ENCODE measurements at regions not wholly inside any gene's neighbourhood (a gene's known extent, or its start where the extent isn't known, plus 50 kb on each side); places are given as distances from the start of the nearest gene placed in this dataset.

GRCh38 chr13:40075281-40075680 lies 419.8 kb downstream of the COG6 start:
- DNase-seq (ENCODE audit: low read depth in 2 of 2), result no peak

GRCh38 chr13:40076765-40077362 lies 421.4 kb downstream of the COG6 start:
- DNase-seq (ENCODE audit: low read depth in 2 of 2), result no peak

- DNase-seq (ENCODE audit: low read depth in 2 of 2), result no peak
These were observed 422.1 kb downstream of the COG6 start for GRCh38 chr13:40077396-40078027.

- no peak for DNase-seq (ENCODE audit: low read depth in 2 of 2)
These were observed 424.3 kb downstream of the COG6 start for GRCh38 chr13:40079721-40080120.

GRCh38 chr13:40080676-40081075 lies 425.2 kb downstream of the COG6 start:
- no peak for DNase-seq (ENCODE audit: low read depth in 2 of 2)

GRCh38 chr13:40082639-40083038 lies 427.2 kb downstream of the COG6 start:
- no peak for DNase-seq (ENCODE audit: low read depth in 2 of 2)

- DNase-seq (ENCODE audit: low read depth in 2 of 2), result no peak
These were observed 428.4 kb downstream of the COG6 start for GRCh38 chr13:40083841-40084240.

- DNase-seq (ENCODE audit: low read depth in 2 of 2), result no peak
These were observed 429.5 kb downstream of the COG6 start for GRCh38 chr13:40084934-40085333.

- no peak for DNase-seq (ENCODE audit: low read depth in 2 of 2)
These were observed 431.9 kb downstream of the COG6 start for GRCh38 chr13:40087091-40088002.

GRCh38 chr13:40094056-40094455 lies 438.6 kb downstream of the COG6 start:
- no peak for DNase-seq (ENCODE audit: low read depth in 2 of 2)

GRCh38 chr13:40095695-40096356 lies 440.4 kb downstream of the COG6 start:
- no peak for DNase-seq (ENCODE audit: low read depth in 2 of 2)

- peak in 1 of 2 donors; percentile 5 for DNase-seq (ENCODE audit: low read depth in 2 of 2)
These were observed 441.0 kb downstream of the COG6 start for GRCh38 chr13:40096357-40096901.

GRCh38 chr13:40098246-40098645 lies 442.8 kb downstream of the COG6 start:
- no peak for DNase-seq (ENCODE audit: low read depth in 2 of 2)

- no peak for DNase-seq (ENCODE audit: low read depth in 2 of 2)
These were observed 446.4 kb downstream of the COG6 start for GRCh38 chr13:40101708-40102359.

GRCh38 chr13:40102360-40102727 lies 446.9 kb downstream of the COG6 start:
- DNase-seq (ENCODE audit: low read depth in 2 of 2), result no peak

- peak in 1 of 2 donors; percentile 19 for DNase-seq (ENCODE audit: low read depth in 2 of 2)
These were observed 447.4 kb downstream of the COG6 start for GRCh38 chr13:40102854-40103253.

- no peak for DNase-seq (ENCODE audit: low read depth in 2 of 2)
These were observed 448.4 kb downstream of the COG6 start for GRCh38 chr13:40103864-40104263.

GRCh38 chr13:40105231-40105630 lies 449.8 kb downstream of the COG6 start:
- no peak for DNase-seq (ENCODE audit: low read depth in 2 of 2)

GRCh38 chr13:40109351-40109844 lies 453.9 kb downstream of the COG6 start:
- DNase-seq (ENCODE audit: low read depth in 2 of 2), result no peak

GRCh38 chr13:40113643-40114304 lies 458.3 kb downstream of the COG6 start:
- no peak for DNase-seq (ENCODE audit: low read depth in 2 of 2)

Measured in stimulated activated CD8-positive, alpha-beta memory T cell treated with anti-CD3 and anti-CD28 coated beads, Interleukin-7, amount 100 ng/mL, for 1 hour (primary cell).